GM10266 (cell line): ENCODE measurements at regions not wholly inside any gene's neighbourhood (a gene's known extent, or its start where the extent isn't known, plus 50 kb on each side); places are given as distances from the start of the nearest gene placed in this dataset.
A peak's percentile ranks its signal among the peaks of the same experiment; 100 is the strongest.

ENCODE experiments used
- DNase-seq: peaks from one replicate; pipeline ENCODE4 v3.0.0; 2012; ENCODE audit errors: extremely low spot score
- TF ChIP-seq, protein P1 (sequence below): IDR thresholded peaks from 2 replicates; pipeline ENCODE4 v1.5.1; 2012; ENCODE audit warnings: mild to moderate bottlenecking, low read depth; ENCODE audit not compliant: control insufficient read depth, insufficient read depth; ENCODE audit errors: missing control alignments

GRCh38 chrX:139141370-139141769 lies 389.2 kb upstream of the F9 start:
- TF ChIP-seq, protein P1, sequence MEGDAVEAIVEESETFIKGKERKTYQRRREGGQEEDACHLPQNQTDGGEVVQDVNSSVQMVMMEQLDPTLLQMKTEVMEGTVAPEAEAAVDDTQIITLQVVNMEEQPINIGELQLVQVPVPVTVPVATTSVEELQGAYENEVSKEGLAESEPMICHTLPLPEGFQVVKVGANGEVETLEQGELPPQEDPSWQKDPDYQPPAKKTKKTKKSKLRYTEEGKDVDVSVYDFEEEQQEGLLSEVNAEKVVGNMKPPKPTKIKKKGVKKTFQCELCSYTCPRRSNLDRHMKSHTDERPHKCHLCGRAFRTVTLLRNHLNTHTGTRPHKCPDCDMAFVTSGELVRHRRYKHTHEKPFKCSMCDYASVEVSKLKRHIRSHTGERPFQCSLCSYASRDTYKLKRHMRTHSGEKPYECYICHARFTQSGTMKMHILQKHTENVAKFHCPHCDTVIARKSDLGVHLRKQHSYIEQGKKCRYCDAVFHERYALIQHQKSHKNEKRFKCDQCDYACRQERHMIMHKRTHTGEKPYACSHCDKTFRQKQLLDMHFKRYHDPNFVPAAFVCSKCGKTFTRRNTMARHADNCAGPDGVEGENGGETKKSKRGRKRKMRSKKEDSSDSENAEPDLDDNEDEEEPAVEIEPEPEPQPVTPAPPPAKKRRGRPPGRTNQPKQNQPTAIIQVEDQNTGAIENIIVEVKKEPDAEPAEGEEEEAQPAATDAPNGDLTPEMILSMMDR = no peak
- no peak for DNase-seq

GRCh38 chrX:139134316-139134715 lies 396.2 kb upstream of the F9 start:
- TF ChIP-seq, protein P1 = no peak
- DNase-seq = no peak

GRCh38 chrX:139126493-139126892 lies 404.0 kb upstream of the F9 start:
- TF ChIP-seq, protein P1 = peak; percentile 37
- DNase-seq = peak; percentile 8

DNA sequence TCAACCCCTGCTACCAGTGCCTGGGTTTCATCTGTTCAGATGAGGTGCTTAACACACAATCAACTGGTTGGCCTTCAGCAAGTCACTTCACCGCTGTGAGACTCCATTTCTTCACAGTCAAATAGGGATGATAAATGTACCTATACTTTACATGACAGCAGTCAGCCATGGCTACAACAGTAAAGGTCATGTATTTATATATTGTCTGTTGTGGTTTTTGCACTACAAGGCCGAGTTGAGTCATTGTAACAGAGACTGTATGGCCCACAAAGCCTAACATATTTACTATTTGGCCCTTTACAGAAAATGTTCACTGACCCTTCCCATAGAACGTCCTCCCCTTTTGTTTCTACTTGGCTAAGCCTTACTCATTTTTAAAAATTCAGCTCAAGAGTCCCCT lies 404.6 kb upstream of the F9 start:
- TF ChIP-seq, protein P1 = no peak
- no peak for DNase-seq

GRCh38 chrX:139121616-139122286 lies 408.8 kb upstream of the F9 start:
- no peak for DNase-seq
- TF ChIP-seq, protein P1 = no peak

- TF ChIP-seq, protein P1 = no peak
- no peak for DNase-seq
These were observed 409.2 kb upstream of the FGF13 start for GRCh38 chrX:139120760-139121159.

DNA sequence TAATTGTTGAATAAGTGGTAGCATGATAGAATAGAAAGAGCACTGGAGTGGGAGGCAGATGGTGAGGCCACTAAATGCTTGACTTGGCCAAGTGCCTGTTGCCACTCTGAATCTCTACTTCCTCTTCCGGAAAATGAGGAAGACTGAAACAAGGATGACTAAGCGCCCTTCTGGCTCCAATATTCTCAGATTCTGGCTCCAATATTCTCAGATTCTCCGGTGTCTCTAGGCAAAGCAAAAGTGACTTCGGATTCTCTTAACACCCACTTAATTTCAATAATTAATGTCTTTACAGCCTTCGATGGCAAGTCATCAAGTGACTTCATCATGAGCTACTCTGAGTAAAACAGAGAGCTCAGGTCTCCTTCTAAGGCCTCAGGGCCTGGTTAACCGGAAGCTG lies 402.2 kb upstream of the FGF13 start:
- DNase-seq = no peak
- TF ChIP-seq, protein P1 = no peak
